Transverse colon (tissue), 4 donors: ENCODE measurements at regions not wholly inside any gene's neighbourhood (a gene's known extent, or its start where the extent isn't known, plus 50 kb on each side); places are given as distances from the start of the nearest gene placed in this dataset.

Experiments
- DNase-seq: peaks from one replicate; pipeline ENCODE4 v3.0.0-alpha.2; 2019
- H3K27ac ChIP-seq, 4 donors: fragments of 200-600 bp; sonication (generic); 2 replicates each; pipeline ENCODE4 v1.5.1; 2016 to 2018; ENCODE audit warnings: inconsistent platforms in 4 of 4
- H3K27me3 ChIP-seq: fragments of 200-600 bp; sonication (generic); 2 replicates; pipeline ENCODE4 v1.5.1; 2017; ENCODE audit warnings: inconsistent platforms
- H3K36me3 ChIP-seq, 4 donors: fragments of 200-600 bp; sonication (generic); 2 replicates each; pipeline ENCODE4 v1.5.1; 2017 to 2019; ENCODE audit warnings: inconsistent platforms in 4 of 4
- H3K4me1 ChIP-seq, 4 donors: fragments of 200-600 bp; sonication (generic); 2 replicates each; pipeline ENCODE4 v1.5.1; 2017 to 2020; ENCODE audit warnings: inconsistent platforms in 4 of 4
- H3K4me3 ChIP-seq, 4 donors: fragments of 200-600 bp; sonication (generic); 1 replicate in 1 of 4; 2 replicates in 3 of 4; pipeline versions ENCODE4 v1.5.1 to v1.6.1; 2017 to 2019; ENCODE audit warnings: inconsistent platforms in 4 of 4
- H3K9me3 ChIP-seq, 2 donors: fragments of 200-600 bp; sonication (generic); 2 replicates each; pipeline ENCODE4 v1.5.1; 2017 to 2019; ENCODE audit warnings: inconsistent platforms in 2 of 2
- EP300 ChIP-seq: sonication (generic); formaldehyde crosslinking; IDR thresholded peaks from one replicate; pipeline ENCODE4 v1.6.1; 2017; ENCODE audit warnings: antibody characterized with exemption, low read depth
- POLR2A ChIP-seq: fragments of 450-650 bp; IDR thresholded peaks from one replicate; pipeline ENCODE4 v1.6.1; 2016; ENCODE audit warnings: antibody characterized with exemption, mild to moderate bottlenecking, moderate library complexity
- POLR2AphosphoS5 ChIP-seq, 3 donors: sonication (generic); formaldehyde crosslinking; IDR thresholded peaks; one replicate each; pipeline ENCODE4 v1.6.1; 2016; ENCODE audit warnings: antibody characterized with exemption in 3 of 3
- WGBS, 2 donors: methylation state at CpG; one replicate each; pipeline ENCODE4 v1.1.5; 2018; ENCODE audit warnings: low coverage in 1 of 2; 5-methylcytosine and 5-hydroxymethylcytosine counted together
- in situ Hi-C, 4 donors: fragments of 200-750 bp; cut with MboI; loops; one replicate each; pipeline versions ENCODE4 v1.15.0 to v1.15.1; 2017; ENCODE audit warnings: low sequenced_read_pairs in 3 of 4, low pct_ligation_motif_present in 1 of 4, low pct_unique_long_range_greater_than_20kb in 1 of 4
- intact Hi-C: fragments of 100-400 bp; cut with DNase I; formaldehyde crosslinking; loops from one replicate; pipeline ENCODE4 v1.15.1; 2023; ENCODE audit warnings: low total_unique reads
- TF ChIP-seq, protein P1 (sequence below), 5 experiments: fragments of 200-600 bp in 3 of 5; fragments of 450-650 bp in 2 of 5; sonication (generic) in 3 of 5; IDR thresholded peaks; 1 replicate in 2 of 5; 2 replicates in 3 of 5; pipeline ENCODE4 v1.5.1; 2016 to 2017; ENCODE audit warnings: antibody characterized with exemption in 5 of 5, inconsistent platforms in 3 of 5, mild to moderate bottlenecking in 2 of 5, moderate library complexity in 1 of 5

GRCh38 chr17:79205688-79206205, 131.1 kb downstream of the ENGASE start:
- no peak for DNase-seq
- intact Hi-C loops (no loop called here), in situ Hi-C loops (no loop called here)
- Histone ChIP-seq H3K9me3 (no peaks in the 10 kb centered on the region), H3K4me1 (no peaks in the 10 kb centered on the region), H3K27me3 (peaks cover 16% of the 10 kb centered on the region), H3K4me3 (no peak overlapping the region), H3K27ac (no peak overlapping the region), H3K36me3 (no peaks in the 10 kb centered on the region)
- TF ChIP-seq EP300 (no peak), POLR2AphosphoS5 (IDR thresholded peaks at IDR 0.05) (no peak), POLR2A (no peak)
- TF ChIP-seq, protein P1, sequence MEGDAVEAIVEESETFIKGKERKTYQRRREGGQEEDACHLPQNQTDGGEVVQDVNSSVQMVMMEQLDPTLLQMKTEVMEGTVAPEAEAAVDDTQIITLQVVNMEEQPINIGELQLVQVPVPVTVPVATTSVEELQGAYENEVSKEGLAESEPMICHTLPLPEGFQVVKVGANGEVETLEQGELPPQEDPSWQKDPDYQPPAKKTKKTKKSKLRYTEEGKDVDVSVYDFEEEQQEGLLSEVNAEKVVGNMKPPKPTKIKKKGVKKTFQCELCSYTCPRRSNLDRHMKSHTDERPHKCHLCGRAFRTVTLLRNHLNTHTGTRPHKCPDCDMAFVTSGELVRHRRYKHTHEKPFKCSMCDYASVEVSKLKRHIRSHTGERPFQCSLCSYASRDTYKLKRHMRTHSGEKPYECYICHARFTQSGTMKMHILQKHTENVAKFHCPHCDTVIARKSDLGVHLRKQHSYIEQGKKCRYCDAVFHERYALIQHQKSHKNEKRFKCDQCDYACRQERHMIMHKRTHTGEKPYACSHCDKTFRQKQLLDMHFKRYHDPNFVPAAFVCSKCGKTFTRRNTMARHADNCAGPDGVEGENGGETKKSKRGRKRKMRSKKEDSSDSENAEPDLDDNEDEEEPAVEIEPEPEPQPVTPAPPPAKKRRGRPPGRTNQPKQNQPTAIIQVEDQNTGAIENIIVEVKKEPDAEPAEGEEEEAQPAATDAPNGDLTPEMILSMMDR (IDR thresholded peaks at IDR 0.05): no peak
- 54 to 57% methylated on average over 4 to 6 of the region's 6 CpGs for WGBS, 2 donors

GRCh38 chr17:79204261-79204660, 129.6 kb downstream of the ENGASE start:
- no peaks in the 10 kb centered on the region for H3K4me1 ChIP-seq
- no peak overlapping the region for H3K27ac ChIP-seq
- intact Hi-C loops: no loop called here
- 90% methylated on average over 9 to 20 of the region's 20 CpGs for WGBS, 2 donors
- H3K36me3 ChIP-seq: no peaks in the 10 kb centered on the region
- no peak for DNase-seq
- in situ Hi-C loops: no loop called here
- TF ChIP-seq, protein P1 (IDR thresholded peaks at IDR 0.05): no peak
- TF ChIP-seq POLR2AphosphoS5 (IDR thresholded peaks at IDR 0.05) (no peak), POLR2A (no peak), EP300 (no peak)
- peaks cover 14% of the 10 kb centered on the region for H3K27me3 ChIP-seq
- no peaks in the 10 kb centered on the region for H3K9me3 ChIP-seq
- no peak overlapping the region for H3K4me3 ChIP-seq

DNA sequence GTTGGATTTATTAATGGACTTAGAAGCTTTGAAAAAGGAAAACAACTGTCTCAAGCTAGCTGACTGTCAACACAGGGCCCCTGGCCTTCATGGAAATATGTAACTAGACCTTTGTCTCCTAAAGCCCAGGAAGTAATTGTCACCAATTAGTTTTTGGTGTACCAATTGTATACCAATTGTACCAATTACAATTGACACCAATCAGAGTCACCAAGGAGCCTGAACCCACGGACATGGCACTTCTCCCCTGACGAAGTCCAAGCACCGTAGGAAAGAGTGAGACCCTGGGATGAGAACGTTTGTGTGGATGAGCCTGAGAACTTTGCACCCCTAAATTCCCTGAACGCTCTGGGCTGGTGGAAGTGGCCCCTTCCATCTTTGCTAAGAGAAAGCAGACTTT, 129.0 kb downstream of the ENGASE start:
- H3K36me3 ChIP-seq: no peaks in the 10 kb centered on the region
- 70% methylated on average over 5 of the region's 5 CpGs; no CpG with 5 or more reads in 1 of the 2 donors for WGBS, 2 donors
- peaks cover 14% of the 10 kb centered on the region for H3K27me3 ChIP-seq
- no peaks in the 10 kb centered on the region for H3K4me1 ChIP-seq
- no peak overlapping the region for H3K4me3 ChIP-seq
- TF ChIP-seq POLR2AphosphoS5 (IDR thresholded peaks at IDR 0.05) (no peak), EP300 (no peak), POLR2A (no peak)
- TF ChIP-seq, protein P1 (IDR thresholded peaks at IDR 0.05): no peak
- DNase-seq: no peak
- H3K9me3 ChIP-seq: no peaks in the 10 kb centered on the region
- H3K27ac ChIP-seq: no peak overlapping the region
- in situ Hi-C loops: no loop called here
- intact Hi-C loops: no loop called here

DNA sequence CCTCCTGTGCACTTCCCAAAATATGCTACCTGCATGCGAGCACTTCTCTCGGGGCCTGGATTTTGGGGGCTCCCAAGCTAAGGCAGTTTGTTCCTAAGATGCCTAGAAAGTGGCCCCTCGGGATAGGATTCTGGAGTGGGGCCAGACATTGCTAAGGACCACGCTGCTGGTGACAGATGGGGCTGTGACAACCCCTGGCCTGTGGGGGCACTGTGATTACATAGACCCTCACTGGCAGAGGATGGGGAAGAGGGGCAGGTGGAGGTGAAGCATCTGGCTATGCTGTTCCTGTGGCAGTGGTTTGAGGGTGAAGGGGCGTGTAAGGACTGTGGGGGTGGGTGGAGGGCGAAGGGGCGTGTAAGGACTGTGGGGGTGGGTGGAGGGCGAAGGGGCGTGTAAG, 128.4 kb downstream of the ENGASE start:
- WGBS, 2 donors: 57 to 70% methylated on average over 2 to 5 of the region's 9 CpGs
- Histone ChIP-seq H3K27ac (no peak overlapping the region), H3K27me3 (peaks cover 14% of the 10 kb centered on the region), H3K4me1 (no peaks in the 10 kb centered on the region), H3K4me3 (no peak overlapping the region), H3K36me3 (no peaks in the 10 kb centered on the region), H3K9me3 (no peaks in the 10 kb centered on the region)
- TF ChIP-seq, protein P1 (IDR thresholded peaks at IDR 0.05): no peak
- in situ Hi-C loops: no loop called here
- DNase-seq: no peak
- intact Hi-C loops: no loop called here
